ENCODE measurements at regions not wholly inside any gene's neighbourhood (a gene's known extent, or its start where the extent isn't known, plus 50 kb on each side); places are given as distances from the start of the nearest gene placed in this dataset.

- TF ChIP-seq ZFP41 (tag by site-specific recombination; IDR thresholded peaks at IDR 0.05; ENCODE audit: borderline replicate concordance) = no peak
- no peak for TF ChIP-seq ZNF140 (tag by site-specific recombination; IDR thresholded peaks at IDR 0.05)
- no peak for TF ChIP-seq SP3 (tag by site-specific recombination; IDR thresholded peaks at IDR 0.05)
- no peak for TF ChIP-seq ZNF239 (tag by site-specific recombination; IDR thresholded peaks at IDR 0.05)
These were observed 316.3 kb upstream of the MGAT4C start for GRCh38 chr12:86572455-86572854.
